GM10266 (cell line): ENCODE measurements at regions not wholly inside any gene's neighbourhood (a gene's known extent, or its start where the extent isn't known, plus 50 kb on each side); places are given as distances from the start of the nearest gene placed in this dataset.
"Not testable (repeated sequence)": the region's sequence is repeated elsewhere in the genome, so short reads cannot be mapped to it uniquely, and the experiment has no call there.

Experiments
- DNase-seq: peaks from one replicate; pipeline ENCODE4 v3.0.0; 2012; ENCODE audit errors: extremely low spot score
- TF ChIP-seq, protein P1 (sequence below): IDR thresholded peaks from 2 replicates; pipeline ENCODE4 v1.5.1; 2012; ENCODE audit warnings: mild to moderate bottlenecking, low read depth; ENCODE audit not compliant: control insufficient read depth, insufficient read depth; ENCODE audit errors: missing control alignments

DNA sequence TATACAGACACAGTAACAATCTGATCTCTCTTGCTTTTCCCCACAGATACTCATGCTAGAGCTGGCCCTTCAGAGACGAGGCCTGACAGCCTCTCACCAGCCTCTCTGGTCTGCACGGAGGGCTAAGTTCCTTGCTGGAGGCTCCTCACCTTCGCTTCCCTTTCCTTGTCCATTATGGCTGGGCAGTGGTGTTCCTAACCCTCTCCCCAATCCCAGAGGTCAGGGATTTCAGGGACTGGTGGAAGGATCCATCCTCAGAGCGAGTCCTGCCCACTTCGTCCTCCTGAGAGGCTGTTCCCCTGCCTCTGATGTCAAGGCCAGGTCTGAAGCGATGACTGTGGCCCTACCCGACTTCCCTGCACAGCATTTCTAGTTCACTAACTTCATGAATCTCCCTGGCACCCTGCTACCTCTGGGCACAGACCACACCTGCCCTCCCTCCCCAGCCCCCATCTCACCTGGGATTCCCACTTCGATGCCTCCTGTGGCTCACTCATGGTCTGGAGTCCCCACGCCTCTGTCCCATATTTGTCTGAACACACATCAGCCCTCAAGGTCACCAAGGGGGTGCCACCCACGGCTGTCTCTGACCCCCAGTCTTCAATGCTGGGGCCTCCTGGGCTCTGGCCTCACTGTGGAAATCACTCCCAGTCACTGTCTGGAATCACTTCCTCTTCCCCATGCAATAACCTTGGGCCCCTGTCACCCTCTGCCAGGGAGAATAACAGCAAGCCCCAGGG lies 124.9 kb upstream of the PRR20G start:
- TF ChIP-seq, protein P1, sequence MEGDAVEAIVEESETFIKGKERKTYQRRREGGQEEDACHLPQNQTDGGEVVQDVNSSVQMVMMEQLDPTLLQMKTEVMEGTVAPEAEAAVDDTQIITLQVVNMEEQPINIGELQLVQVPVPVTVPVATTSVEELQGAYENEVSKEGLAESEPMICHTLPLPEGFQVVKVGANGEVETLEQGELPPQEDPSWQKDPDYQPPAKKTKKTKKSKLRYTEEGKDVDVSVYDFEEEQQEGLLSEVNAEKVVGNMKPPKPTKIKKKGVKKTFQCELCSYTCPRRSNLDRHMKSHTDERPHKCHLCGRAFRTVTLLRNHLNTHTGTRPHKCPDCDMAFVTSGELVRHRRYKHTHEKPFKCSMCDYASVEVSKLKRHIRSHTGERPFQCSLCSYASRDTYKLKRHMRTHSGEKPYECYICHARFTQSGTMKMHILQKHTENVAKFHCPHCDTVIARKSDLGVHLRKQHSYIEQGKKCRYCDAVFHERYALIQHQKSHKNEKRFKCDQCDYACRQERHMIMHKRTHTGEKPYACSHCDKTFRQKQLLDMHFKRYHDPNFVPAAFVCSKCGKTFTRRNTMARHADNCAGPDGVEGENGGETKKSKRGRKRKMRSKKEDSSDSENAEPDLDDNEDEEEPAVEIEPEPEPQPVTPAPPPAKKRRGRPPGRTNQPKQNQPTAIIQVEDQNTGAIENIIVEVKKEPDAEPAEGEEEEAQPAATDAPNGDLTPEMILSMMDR = no peak
- no peak for DNase-seq

DNA sequence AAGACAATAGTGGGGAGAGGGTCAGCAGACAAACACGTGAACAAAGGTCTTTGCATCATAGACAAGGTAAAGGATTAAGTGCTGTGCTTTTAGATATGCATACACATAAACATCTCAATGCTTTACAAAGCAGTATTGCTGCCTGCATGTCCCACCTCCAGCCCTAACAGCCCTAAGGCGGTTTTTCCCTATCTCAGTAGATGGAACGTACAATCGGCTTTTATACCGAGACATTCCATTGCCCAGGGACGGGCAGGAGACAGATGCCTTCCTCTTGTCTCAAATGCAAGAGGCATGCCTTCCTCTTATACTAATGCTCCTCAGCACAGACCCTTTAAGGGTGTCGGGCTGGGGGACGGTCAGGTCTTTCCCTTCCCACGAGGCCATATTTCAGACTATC lies 124.0 kb upstream of the PRR20G start:
- DNase-seq = not testable (repeated sequence)

DNA sequence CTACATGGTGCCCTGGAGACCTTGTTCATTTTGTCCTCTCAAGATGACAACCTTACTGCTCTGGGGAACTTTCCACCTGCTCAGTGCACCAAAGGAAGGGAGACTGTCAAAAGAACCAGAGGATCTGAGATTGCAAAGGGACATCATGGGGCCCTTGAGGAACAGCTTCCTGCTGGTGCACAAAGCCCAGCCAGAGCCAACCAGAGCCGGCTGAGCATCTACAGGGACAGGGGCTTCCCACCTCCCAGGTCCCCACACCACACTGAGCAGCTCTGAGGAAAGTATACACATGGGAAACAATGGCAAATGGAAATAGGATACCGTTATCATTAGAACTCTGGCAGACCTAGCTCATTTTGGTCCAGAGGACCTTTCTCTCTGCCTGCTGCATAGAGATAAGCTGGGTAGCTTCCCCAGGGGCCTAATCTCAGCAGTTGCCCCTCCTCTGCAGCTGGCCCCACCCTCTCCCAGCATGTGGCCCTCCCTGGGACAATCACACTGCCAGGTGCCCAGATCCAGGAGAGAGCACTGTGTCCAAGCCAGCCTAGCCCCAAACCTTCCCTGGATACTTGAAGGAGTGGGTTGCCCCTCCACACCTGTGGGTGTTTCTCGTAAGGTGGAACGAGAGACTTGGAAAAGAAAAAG lies 123.4 kb upstream of the PRR20G start:
- TF ChIP-seq, protein P1 = no peak
- DNase-seq = no peak

DNA sequence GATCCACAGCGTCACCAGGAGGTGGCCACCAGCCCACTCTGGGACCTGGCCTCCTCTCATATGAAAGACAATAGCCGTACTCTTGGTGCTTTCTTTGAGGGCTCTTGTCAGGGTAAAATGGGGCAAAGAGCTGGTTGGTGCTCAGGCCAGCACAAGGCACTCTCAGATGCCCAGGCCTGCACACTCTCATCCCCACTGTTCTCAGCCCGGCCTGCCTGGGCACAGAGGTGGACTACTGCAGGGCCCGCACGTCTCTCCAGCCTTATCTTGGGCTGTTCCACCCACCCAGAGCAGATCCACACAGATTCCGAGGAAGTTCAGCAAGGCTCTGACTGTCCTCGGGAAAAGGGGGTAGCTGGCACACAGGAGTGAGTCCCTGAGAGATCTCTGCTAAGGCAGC lies 122.8 kb upstream of the PRR20G start:
- TF ChIP-seq, protein P1 = no peak

DNA sequence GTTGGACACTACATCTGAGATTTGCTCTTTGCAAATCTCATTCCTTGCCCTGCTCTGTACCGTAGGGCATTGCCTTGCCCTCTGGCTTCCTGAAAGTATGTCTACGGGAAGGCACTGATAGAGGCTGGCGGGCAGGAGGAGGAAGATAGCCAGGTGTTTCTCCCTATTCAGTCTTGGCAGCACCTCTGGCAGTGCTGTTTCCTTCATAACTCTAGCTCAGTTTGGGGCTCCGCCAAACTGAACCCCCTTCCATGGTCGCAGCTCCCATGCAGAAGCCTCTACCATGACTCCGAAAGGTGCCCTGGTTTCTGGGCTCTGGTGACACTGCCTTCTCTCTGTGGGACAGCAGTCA lies 122.3 kb upstream of the PRR20G start:
- DNase-seq = no peak
- TF ChIP-seq, protein P1 = no peak

More for the DNA sequence above, 122.8 kb upstream of the PRR20G start:
- no peak for DNase-seq

DNA sequence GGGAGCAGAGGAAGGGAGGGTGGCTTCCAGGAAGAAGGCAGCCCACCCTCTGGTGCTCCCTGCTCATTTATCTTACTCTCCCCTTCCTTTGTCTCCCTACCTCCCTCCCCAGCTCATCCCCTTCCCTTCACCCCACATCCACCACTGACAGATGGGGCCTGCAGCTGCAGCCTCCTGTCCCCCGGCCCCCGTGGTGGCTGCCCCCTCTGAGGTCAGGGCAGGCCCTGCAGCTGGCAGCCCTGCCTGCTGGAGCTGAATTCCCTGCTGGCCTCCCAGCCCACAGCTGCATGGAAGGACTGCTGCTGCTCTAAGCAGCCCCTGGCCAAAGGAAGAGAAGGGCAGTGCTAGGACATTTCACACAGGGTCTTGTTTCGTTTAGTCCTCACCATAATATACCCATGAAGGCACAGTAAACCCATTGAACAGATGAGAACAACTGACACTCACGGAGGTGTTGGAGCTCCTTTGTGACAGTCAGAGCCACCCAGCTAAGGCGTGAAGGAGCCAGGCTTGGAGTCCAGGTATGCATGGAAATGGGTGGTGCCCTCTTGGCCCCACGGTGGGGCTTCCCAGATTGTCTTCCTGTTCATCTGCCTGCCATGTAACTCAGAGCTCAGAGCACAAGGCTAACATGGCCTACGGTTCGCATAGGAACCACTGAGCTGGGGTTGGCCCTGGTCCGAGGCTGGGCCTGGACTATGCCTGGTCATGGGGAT lies 121.7 kb upstream of the PRR20G start:
- TF ChIP-seq, protein P1 = no peak
- DNase-seq = no peak

DNA sequence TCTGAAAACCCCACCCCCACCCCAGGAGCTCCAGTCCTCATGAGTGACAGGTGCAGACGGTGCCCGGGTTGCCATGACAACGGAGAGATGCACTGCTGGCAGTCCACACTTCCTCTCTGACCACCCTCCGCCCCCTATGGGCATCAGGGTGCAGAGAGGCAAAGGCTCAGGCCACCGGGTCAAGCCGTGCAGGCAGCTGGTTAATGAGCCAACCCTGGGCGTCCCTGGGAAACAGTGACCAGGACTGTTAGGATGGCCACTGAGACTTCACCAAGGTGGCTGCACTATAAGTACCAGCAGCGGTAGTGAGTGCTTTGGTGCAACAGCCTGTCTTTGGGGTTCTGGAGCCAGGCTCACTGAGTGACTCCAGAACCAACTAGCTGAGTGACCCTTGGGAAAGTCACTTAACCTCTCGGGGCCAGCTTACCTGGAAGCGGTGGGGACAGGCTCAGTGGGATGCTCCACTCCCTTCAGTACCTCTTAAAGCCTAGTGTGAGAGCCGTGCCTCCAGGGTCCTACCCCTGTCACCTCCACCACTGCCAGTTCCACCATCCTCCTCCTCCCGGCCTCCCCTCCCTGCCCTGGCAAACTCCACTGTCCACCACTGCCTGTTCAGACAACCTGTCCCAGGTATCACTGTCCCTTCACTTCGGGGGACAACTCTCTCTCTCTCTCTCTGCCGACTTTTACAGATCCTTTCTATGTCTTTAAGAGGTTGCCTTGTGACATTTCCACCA lies 121.0 kb upstream of the PRR20G start:
- DNase-seq = no peak
- TF ChIP-seq, protein P1 = no peak
